Adrenal gland (tissue), 9 donors: ENCODE measurements at regions not wholly inside any gene's neighbourhood (a gene's known extent, or its start where the extent isn't known, plus 50 kb on each side); places are given as distances from the start of the nearest gene placed in this dataset.

Experiments
- DNase-seq, 7 donors: peaks; one replicate each; pipeline ENCODE4 v3.0.0-alpha.2; 2019 to 2020
- H3K27ac ChIP-seq, 5 donors: fragments of 200-600 bp; sonication (generic) in 4 of 5; 1 replicate in 3 of 5; 2 replicates in 2 of 5; pipeline versions ENCODE4 v1.5.1 to v1.8.0; 2016 to 2020; ENCODE audit warnings: mild to moderate bottlenecking in 1 of 5
- H3K27me3 ChIP-seq: fragments of 200-600 bp; 2 replicates; pipeline ENCODE4 v1.8.0; 2021
- H3K36me3 ChIP-seq, 2 donors: fragments of 200-600 bp; replicated peaks in 1 of 2; 1 replicate in 1 of 2; 2 replicates in 1 of 2; pipeline versions ENCODE4 v1.5.1 to v1.8.0; 2018 to 2022
- H3K4me1 ChIP-seq, 2 donors: fragments of 200-600 bp; replicated peaks in 1 of 2; 1 replicate in 1 of 2; 2 replicates in 1 of 2; pipeline versions ENCODE4 v1.5.1 to v1.8.0; 2018 to 2021
- H3K4me3 ChIP-seq, 4 donors: fragments of 200-600 bp; sonication (generic) in 3 of 4; one replicate each; pipeline ENCODE4 v1.5.1; 2016 to 2018
- H3K9me3 ChIP-seq, 3 donors: fragments of 200-600 bp; sonication (generic) in 1 of 3; replicated peaks in 1 of 3; 1 replicate in 2 of 3; 2 replicates in 1 of 3; pipeline versions ENCODE4 v1.5.1 to v1.8.0; 2016 to 2021
- CTCF ChIP-seq, 6 experiments: fragments of 450-650 bp in 4 of 6; fragments of 200-600 bp in 2 of 6; sonication (generic) in 1 of 6; IDR thresholded peaks; 1 replicate in 5 of 6; 2 replicates in 1 of 6; pipeline versions ENCODE4 v1.5.1 to v1.8.0; 2016 to 2021; ENCODE audit warnings: antibody characterized with exemption in 6 of 6, mild to moderate bottlenecking in 2 of 6, moderate library complexity in 1 of 6
- POLR2A ChIP-seq, 2 donors: fragments of 450-650 bp; IDR thresholded peaks; one replicate each; pipeline ENCODE4 v1.6.1; 2017; ENCODE audit warnings: antibody characterized with exemption in 2 of 2, mild to moderate bottlenecking in 2 of 2, moderate library complexity in 1 of 2
- WGBS, 4 donors: extraction: QIAGEN DNeasy Blood & Tissue Kit in 2 of 4; methylation state at CpG; one replicate each; pipeline versions ENCODE4 v1.1.5 to v1.1.7; 2013 to 2017; 5-methylcytosine and 5-hydroxymethylcytosine counted together
- intact Hi-C, 2 donors: fragments of 100-400 bp; cut with DNase I; formaldehyde crosslinking; loops; one replicate each; pipeline versions ENCODE4 v1.14.1 to v1.15.0; 2022 to 2023
- donor health status: healthy with polysubstance abuse.
- donor health status: Bipolar disorder and iron deficiency.
- donor health status: DM: yes; HTN: yes; CAD: no.
- donor health status: DM: no; HTN: no; CAD: no.
- donor health status: DM: no; HTN: no; CAD: no.

GRCh38 chr3:148598619-148599018 is 99.1 kb upstream of the AGTR1 start:
- Histone ChIP-seq H3K4me1 (no peaks in the 10 kb centered on the region), H3K9me3 (no peaks in the 10 kb centered on the region), H3K27me3 (no peaks in the 10 kb centered on the region), H3K27ac (no peak overlapping the region), H3K36me3 (no peaks in the 10 kb centered on the region), H3K4me3 (no peak overlapping the region)
- no peak for DNase-seq
- intact Hi-C loops: no loop called here
- 85 to 90% (median 87%) methylated on average over 2 of the region's 2 CpGs for WGBS, 4 donors
- TF ChIP-seq CTCF (IDR thresholded peaks at IDR 0.05) (no peak), POLR2A (IDR thresholded peaks at IDR 0.05) (no peak)

- intact Hi-C loops: no loop called here
- H3K36me3 ChIP-seq: no peaks in the 10 kb centered on the region
- no peak for DNase-seq
- no peaks in the 10 kb centered on the region for H3K9me3 ChIP-seq
- 89 to 94% (median 91%) methylated on average over 5 of the region's 5 CpGs for WGBS, 4 donors
- H3K27me3 ChIP-seq: no peaks in the 10 kb centered on the region
- no peaks in the 10 kb centered on the region for H3K4me1 ChIP-seq
- no peak overlapping the region for H3K4me3 ChIP-seq
- H3K27ac ChIP-seq: no peak overlapping the region
- TF ChIP-seq POLR2A (IDR thresholded peaks at IDR 0.05): no peak
Observed at GRCh38 chr3:148599481-148599880, 98.2 kb upstream of the AGTR1 start.

- Histone ChIP-seq H3K27ac (no peak overlapping the region), H3K27me3 (no peaks in the 10 kb centered on the region), H3K4me1 (no peaks in the 10 kb centered on the region), H3K9me3 (no peaks in the 10 kb centered on the region), H3K4me3 (no peak overlapping the region), H3K36me3 (no peaks in the 10 kb centered on the region)
- TF ChIP-seq CTCF (IDR thresholded peaks at IDR 0.05) (no peak), POLR2A (IDR thresholded peaks at IDR 0.05) (no peak)
- no peak for DNase-seq
- intact Hi-C loops: no loop called here
- 86 to 95% (median 89%) methylated on average over 1 of the region's 1 CpG for WGBS, 4 donors
Observed at GRCh38 chr3:148600440-148600839, 97.3 kb upstream of the AGTR1 start.

GRCh38 chr3:148600902-148601765 is 96.6 kb upstream of the AGTR1 start:
- WGBS, 4 donors: 57 to 80% (median 72%) methylated on average over 4 of the region's 4 CpGs
- no peaks in the 10 kb centered on the region for H3K4me1 ChIP-seq
- no peaks in the 10 kb centered on the region for H3K9me3 ChIP-seq
- no peaks in the 10 kb centered on the region for H3K36me3 ChIP-seq
- no peak for DNase-seq
- no peak overlapping the region for H3K4me3 ChIP-seq
- TF ChIP-seq POLR2A (IDR thresholded peaks at IDR 0.05) (no peak), CTCF (IDR thresholded peaks at IDR 0.05) (no peak)
- H3K27me3 ChIP-seq: no peaks in the 10 kb centered on the region
- H3K27ac ChIP-seq: no peak overlapping the region
- intact Hi-C loops: no loop called here
